Gastrocnemius medialis (tissue), 4 donors: ENCODE measurements at regions not wholly inside any gene's neighbourhood (a gene's known extent, or its start where the extent isn't known, plus 50 kb on each side); places are given as distances from the start of the nearest gene placed in this dataset.

Experiments
- POLR2A ChIP-seq, 2 donors: fragments of 450-650 bp; IDR thresholded peaks; one replicate each; pipeline ENCODE4 v1.6.1; 2017; ENCODE audit warnings: antibody characterized with exemption in 2 of 2, mild to moderate bottlenecking in 2 of 2, moderate library complexity in 2 of 2
- TF ChIP-seq, protein P1 (sequence below), 5 experiments: fragments of 450-650 bp in 3 of 5; fragments of 200-600 bp in 2 of 5; sonication (generic) in 2 of 5; IDR thresholded peaks in 4 of 5; conservative IDR thresholded peaks in 1 of 5; 1 replicate in 4 of 5; 2 replicates in 1 of 5; pipeline ENCODE4 v1.5.1; 2016 to 2019; ENCODE audit warnings: antibody characterized with exemption in 5 of 5, mild to moderate bottlenecking in 3 of 5, moderate library complexity in 3 of 5

DNA sequence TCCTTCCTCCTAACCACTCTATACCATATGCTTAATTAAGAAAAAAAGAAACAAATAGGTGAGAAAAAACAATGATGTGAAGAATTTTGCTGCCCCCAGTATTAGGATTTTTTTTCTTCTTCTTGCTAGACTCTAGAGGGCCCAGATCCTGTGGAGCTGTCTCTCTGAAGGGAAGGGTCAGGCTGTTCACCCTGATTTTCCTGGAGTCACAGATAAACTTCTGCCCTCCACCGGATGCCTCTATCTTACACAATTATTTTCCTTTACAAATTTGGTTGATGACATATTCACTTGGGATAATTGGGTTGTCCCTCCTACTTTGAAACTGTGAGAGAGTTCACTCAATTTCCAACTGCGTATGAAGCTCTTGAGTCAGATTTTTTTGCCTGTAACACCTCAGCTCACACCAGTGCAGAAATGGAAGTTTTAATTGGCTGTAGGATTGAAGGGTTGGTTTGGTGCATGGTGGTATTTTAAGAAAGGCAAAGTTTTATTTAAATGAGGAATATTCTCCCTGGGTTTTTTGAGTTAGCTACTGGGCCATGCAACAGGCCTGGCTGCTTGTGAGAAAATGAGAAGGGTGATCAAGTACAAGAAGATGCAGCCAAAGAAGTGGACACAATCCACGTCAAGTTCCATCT, 73.7 kb upstream of the ESR1 start:
- TF ChIP-seq, protein P1, sequence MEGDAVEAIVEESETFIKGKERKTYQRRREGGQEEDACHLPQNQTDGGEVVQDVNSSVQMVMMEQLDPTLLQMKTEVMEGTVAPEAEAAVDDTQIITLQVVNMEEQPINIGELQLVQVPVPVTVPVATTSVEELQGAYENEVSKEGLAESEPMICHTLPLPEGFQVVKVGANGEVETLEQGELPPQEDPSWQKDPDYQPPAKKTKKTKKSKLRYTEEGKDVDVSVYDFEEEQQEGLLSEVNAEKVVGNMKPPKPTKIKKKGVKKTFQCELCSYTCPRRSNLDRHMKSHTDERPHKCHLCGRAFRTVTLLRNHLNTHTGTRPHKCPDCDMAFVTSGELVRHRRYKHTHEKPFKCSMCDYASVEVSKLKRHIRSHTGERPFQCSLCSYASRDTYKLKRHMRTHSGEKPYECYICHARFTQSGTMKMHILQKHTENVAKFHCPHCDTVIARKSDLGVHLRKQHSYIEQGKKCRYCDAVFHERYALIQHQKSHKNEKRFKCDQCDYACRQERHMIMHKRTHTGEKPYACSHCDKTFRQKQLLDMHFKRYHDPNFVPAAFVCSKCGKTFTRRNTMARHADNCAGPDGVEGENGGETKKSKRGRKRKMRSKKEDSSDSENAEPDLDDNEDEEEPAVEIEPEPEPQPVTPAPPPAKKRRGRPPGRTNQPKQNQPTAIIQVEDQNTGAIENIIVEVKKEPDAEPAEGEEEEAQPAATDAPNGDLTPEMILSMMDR (IDR thresholded peaks at IDR 0.05 in 4 of 5, conservative IDR thresholded peaks at IDR 0.05 in 1 of 5) = no peak
- no peak for TF ChIP-seq POLR2A (IDR thresholded peaks at IDR 0.05)
